Choroid plexus epithelial cell (primary cell): ENCODE measurements at regions not wholly inside any gene's neighbourhood (a gene's known extent, or its start where the extent isn't known, plus 50 kb on each side); places are given as distances from the start of the nearest gene placed in this dataset.
"Not testable (repeated sequence)": the region's sequence is repeated elsewhere in the genome, so short reads cannot be mapped to it uniquely, and the experiment has no call there.

Experiments
- DNase-seq: peaks from one replicate; pipeline ENCODE4 v3.0.0-alpha.2; 2010; ENCODE audit warnings: low read depth
- H3K4me3 ChIP-seq: 2 replicates; pipeline ENCODE4 v1.5.1; 2011; ENCODE audit warnings: low read depth, mild to moderate bottlenecking, control low read depth, low read length, moderate library complexity
- CTCF ChIP-seq: conservative IDR thresholded peaks from 2 replicates; pipeline ENCODE4 v1.5.1; 2011; ENCODE audit warnings: low read depth, mild to moderate bottlenecking, control low read depth, inconsistent platforms, low read length, moderate library complexity

- TF ChIP-seq CTCF, result no peak
- no peak overlapping the region for H3K4me3 ChIP-seq
- DNase-seq, result no peak
Measured at GRCh38 chr5:43804041-43804440, 201.1 kb downstream of the NNT start.

- no peak for DNase-seq
- no peak overlapping the region for H3K4me3 ChIP-seq
- no peak for TF ChIP-seq CTCF
Measured at GRCh38 chr5:43802651-43803050, 199.7 kb downstream of the NNT start.

DNA sequence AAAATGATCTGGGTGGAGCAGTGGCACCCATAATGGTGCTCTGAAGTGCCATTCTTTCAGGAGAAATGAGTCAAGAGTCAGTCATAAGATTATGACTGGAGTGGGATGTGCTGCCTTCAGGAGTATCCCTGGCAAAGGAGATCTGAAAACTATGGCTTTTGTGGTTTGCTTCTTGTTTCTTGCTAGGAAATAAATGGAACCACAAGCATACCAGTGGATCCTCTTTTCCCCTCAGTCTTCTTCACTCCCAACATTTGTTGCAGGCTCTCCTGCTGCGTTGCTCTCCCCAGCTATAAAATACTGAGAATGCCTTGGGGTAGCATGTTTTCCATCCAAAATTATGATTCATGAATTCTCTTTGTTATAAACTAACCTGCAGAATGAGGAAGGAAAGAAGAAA lies 199.1 kb downstream of the NNT start:
- DNase-seq, result peak; percentile 7
- no peak for TF ChIP-seq CTCF
- H3K4me3 ChIP-seq, result no peak overlapping the region

GRCh38 chr5:43798740-43799139 lies 195.8 kb downstream of the NNT start:
- no peak for TF ChIP-seq CTCF
- no peak overlapping the region for H3K4me3 ChIP-seq
- DNase-seq, result no peak

DNA sequence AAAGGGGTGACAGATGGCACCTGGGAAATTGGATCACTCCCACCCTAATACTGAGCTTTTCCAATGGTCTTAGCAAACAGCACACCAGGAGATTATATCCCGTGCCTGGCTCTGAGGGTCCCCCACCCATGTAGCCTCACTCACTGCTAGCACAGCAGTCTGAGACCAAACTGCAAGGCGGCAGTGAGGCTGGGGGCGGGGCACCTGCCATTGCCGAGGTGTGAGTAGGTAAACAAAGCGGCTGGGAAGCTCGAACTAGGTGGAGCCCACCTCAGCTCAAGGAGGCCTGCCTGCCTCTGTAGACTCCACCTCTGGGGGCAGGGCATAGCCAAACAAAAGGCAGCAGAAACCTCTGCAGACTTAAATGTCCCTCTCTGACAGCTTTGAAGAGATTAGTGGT lies 188.9 kb downstream of the NNT start:
- not testable (repeated sequence) for H3K4me3 ChIP-seq, DNase-seq

DNA sequence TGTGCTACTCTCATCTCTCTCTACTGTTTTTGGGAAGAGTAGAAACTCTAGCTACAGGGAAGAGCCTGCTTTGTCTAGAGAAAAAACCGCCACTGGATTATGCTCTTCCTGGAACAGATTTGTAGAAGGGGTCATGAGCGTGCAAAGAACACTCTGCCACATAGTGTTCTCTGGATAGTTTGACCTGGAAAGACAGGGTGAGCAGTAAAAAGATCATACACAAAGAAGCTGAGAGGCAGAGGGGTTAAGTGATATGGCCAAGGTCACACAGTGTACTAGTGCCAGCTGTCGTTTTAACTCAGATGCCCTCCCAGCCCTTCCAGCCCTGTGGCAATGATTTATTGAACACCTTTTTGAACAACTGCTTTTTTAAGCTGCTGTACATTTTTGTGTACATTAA lies 182.2 kb downstream of the NNT start:
- no peak overlapping the region for H3K4me3 ChIP-seq
- no peak for TF ChIP-seq CTCF
- DNase-seq, result no peak

DNA sequence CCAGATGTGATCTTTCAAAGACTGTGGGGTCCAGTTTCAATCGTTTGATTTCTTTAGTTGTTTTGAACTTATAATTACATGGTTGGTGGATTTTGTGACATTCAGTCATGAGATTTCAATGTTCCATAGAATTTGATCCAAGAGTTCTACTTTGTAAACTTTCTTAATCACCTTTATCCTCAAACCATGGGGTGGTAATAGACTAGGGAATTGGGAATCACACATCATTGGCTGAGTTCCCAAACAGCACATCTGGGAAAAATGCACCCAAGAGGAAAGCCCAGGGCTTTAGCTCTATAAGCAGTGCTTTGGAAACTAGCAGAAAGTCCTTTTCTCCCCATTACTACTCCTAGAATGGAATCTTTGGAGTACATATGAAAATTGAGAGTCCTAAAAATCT lies 177.6 kb downstream of the NNT start:
- H3K4me3 ChIP-seq, result no peak overlapping the region
- DNase-seq, result peak; percentile 14
- no peak for TF ChIP-seq CTCF

DNA sequence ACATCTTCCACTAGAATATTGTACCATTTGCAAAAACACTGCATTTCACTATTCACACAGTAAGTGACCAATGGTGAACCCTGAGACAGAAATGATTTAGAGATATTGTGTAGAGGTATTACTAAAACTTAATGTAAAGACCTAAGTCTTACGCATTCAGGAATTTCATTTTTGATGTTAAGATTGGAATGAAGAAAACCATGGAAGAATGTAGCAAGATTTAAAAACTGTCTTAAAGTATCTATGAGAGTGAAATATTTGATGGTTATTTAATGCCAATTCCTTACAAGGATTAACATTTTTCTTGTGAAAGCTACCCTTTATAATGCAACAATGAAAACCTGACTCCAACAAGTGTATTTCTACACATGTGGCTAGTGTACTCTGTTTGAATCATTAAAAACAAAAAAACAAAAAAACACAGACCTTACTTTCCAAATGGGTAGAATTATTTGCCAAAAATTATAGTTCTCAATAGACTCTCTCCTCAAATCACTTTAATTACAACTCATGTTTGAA lies 172.0 kb downstream of the NNT start:
- no peak overlapping the region for H3K4me3 ChIP-seq
- no peak for DNase-seq
- no peak for TF ChIP-seq CTCF
